Epithelial cell of proximal tubule (primary cell): ENCODE measurements at regions not wholly inside any gene's neighbourhood (a gene's known extent, or its start where the extent isn't known, plus 50 kb on each side); places are given as distances from the start of the nearest gene placed in this dataset.

Source experiments
- DNase-seq: peaks from one replicate; pipeline ENCODE4 v3.0.0-alpha.2; 2011; ENCODE audit warnings: low read depth
- H3K4me3 ChIP-seq: 2 replicates; pipeline ENCODE4 v1.5.1; 2011; ENCODE audit warnings: low read depth, mild to moderate bottlenecking, low read length
- CTCF ChIP-seq: conservative IDR thresholded peaks from 2 replicates; pipeline ENCODE4 v1.5.1; 2012; ENCODE audit warnings: low read depth, mild to moderate bottlenecking, low read length

GRCh38 chr18:57981308-57982028 lies 62.6 kb upstream of the NEDD4L start:
- DNase-seq, result no peak
- H3K4me3 ChIP-seq, result no peak overlapping the region
- TF ChIP-seq CTCF, result no peak

- DNase-seq, result no peak
- TF ChIP-seq CTCF, result no peak
- H3K4me3 ChIP-seq, result no peak overlapping the region
These were observed 63.3 kb upstream of the NEDD4L start for GRCh38 chr18:57980573-57981307.

GRCh38 chr18:57976230-57976773 lies 67.7 kb upstream of the NEDD4L start:
- DNase-seq, result no peak
- TF ChIP-seq CTCF, result no peak
- H3K4me3 ChIP-seq, result peak overlapping the region; percentile 24

- peak overlapping the region; percentile 24 for H3K4me3 ChIP-seq
- no peak for TF ChIP-seq CTCF
- no peak for DNase-seq
These were observed 68.2 kb upstream of the NEDD4L start for GRCh38 chr18:57975805-57976204.

- no peak overlapping the region for H3K4me3 ChIP-seq
- no peak for DNase-seq
- no peak for TF ChIP-seq CTCF
These were observed 69.3 kb upstream of the NEDD4L start for GRCh38 chr18:57974585-57975265.

GRCh38 chr18:57973889-57974288 lies 70.1 kb upstream of the NEDD4L start:
- no peak for DNase-seq
- TF ChIP-seq CTCF, result no peak
- H3K4me3 ChIP-seq, result no peak overlapping the region
